Neural cell (in vitro differentiated cells): ENCODE measurements at regions not wholly inside any gene's neighbourhood (a gene's known extent, or its start where the extent isn't known, plus 50 kb on each side); places are given as distances from the start of the nearest gene placed in this dataset.
A peak's percentile ranks its signal among the peaks of the same experiment; 100 is the strongest.

Source experiments
- H2AFZ ChIP-seq: fragments of 200-600, 300-800 bp; sonication (generic), shearing (Covaris generic); 2 replicates; pipeline ENCODE4 v1.6.0; 2014; ENCODE audit warnings: low read depth, mild to moderate bottlenecking, antibody characterized with exemption, low read length, moderate library complexity
- H3F3A ChIP-seq: fragments of 200-600 bp; shearing (Covaris generic); 2 replicates; pipeline ENCODE4 v1.6.1; 2016; ENCODE audit warnings: mild to moderate bottlenecking, moderate library complexity, mixed read lengths, antibody characterized with exemption, low read length; ENCODE audit not compliant: insufficient read depth, poor library complexity, severe bottlenecking
- H3K27ac ChIP-seq: fragments of 200-600, 300-800 bp; sonication (generic), shearing (Covaris generic); 2 replicates; pipeline ENCODE4 v1.5.1; 2014; ENCODE audit warnings: mild to moderate bottlenecking, low read length, moderate library complexity
- H3K27me3 ChIP-seq: fragments of 300-800, 200-600 bp; sonication (generic), shearing (Covaris generic); 2 replicates; pipeline ENCODE4 v1.6.0; 2014; ENCODE audit warnings: mild to moderate bottlenecking, low read depth, low read length, moderate library complexity; ENCODE audit not compliant: insufficient read depth
- H3K36me3 ChIP-seq: fragments of 300-800, 200-600 bp; sonication (generic), shearing (Covaris generic); 2 replicates; pipeline ENCODE4 v1.5.1; 2014; ENCODE audit warnings: mild to moderate bottlenecking, antibody characterized with exemption, low read length, moderate library complexity; ENCODE audit not compliant: insufficient read depth
- H3K4me2 ChIP-seq: fragments of 300-800, 200-600 bp; sonication (generic), shearing (Covaris generic); 2 replicates; pipeline ENCODE4 v1.6.0; 2014; ENCODE audit warnings: mild to moderate bottlenecking, low read length
- H3K4me3 ChIP-seq: fragments of 300-800, 200-600 bp; sonication (generic), shearing (Covaris generic); 2 replicates; pipeline ENCODE4 v1.5.1; 2014; ENCODE audit warnings: mild to moderate bottlenecking, low read length, moderate library complexity
- H3K79me2 ChIP-seq: fragments of 200-600 bp; shearing (Covaris generic); replicated peaks from 2 replicates; pipeline ENCODE4 v1.6.0; 2014; ENCODE audit warnings: mild to moderate bottlenecking, low read length, moderate library complexity; ENCODE audit not compliant: insufficient read depth
- H3K9ac ChIP-seq: fragments of 300-800, 200-600 bp; sonication (generic), shearing (Covaris generic); 2 replicates; pipeline ENCODE4 v1.6.1; 2016; ENCODE audit warnings: mild to moderate bottlenecking, low read length, mixed read lengths
- H3K9me2 ChIP-seq: fragments of 200-600 bp; shearing (Covaris generic); 2 replicates; pipeline ENCODE4 v1.6.1; 2016; ENCODE audit warnings: mild to moderate bottlenecking, low read length, mixed read lengths; ENCODE audit not compliant: insufficient read depth
- H3K9me3 ChIP-seq: fragments of 200-600, 300-800 bp; sonication (generic), shearing (Covaris generic); 2 replicates; pipeline ENCODE4 v1.6.1; 2016; ENCODE audit warnings: mild to moderate bottlenecking, mixed run types, low read length, moderate library complexity, mixed read lengths
- H4K20me1 ChIP-seq: fragments of 200-600 bp; shearing (Covaris generic); 2 replicates; pipeline ENCODE4 v1.6.1; 2016; ENCODE audit warnings: mild to moderate bottlenecking, mixed run types; ENCODE audit not compliant: insufficient read depth
- EP300 ChIP-seq: fragments of 450-650 bp; conservative IDR thresholded peaks from 2 replicates; pipeline ENCODE4 v1.6.1; 2014; ENCODE audit warnings: antibody characterized with exemption, mild to moderate bottlenecking, moderate library complexity; ENCODE audit not compliant: poor library complexity, severe bottlenecking
- EZH2 ChIP-seq: fragments of 200-600, 300-800 bp; shearing (Covaris generic), sonication (generic); IDR thresholded peaks from 2 replicates; pipeline ENCODE4 v1.6.1; 2014; ENCODE audit warnings: antibody characterized with exemption, low read length, borderline replicate concordance, mild to moderate bottlenecking; ENCODE audit not compliant: insufficient read depth, poor library complexity, severe bottlenecking
- MXI1 ChIP-seq: fragments of 450-650 bp; conservative IDR thresholded peaks from 2 replicates; pipeline ENCODE4 v1.6.1; 2014; ENCODE audit warnings: antibody characterized with exemption, mild to moderate bottlenecking; ENCODE audit not compliant: poor library complexity, severe bottlenecking
- POLR2AphosphoS5 ChIP-seq: IDR thresholded peaks from 2 replicates; pipeline ENCODE4 v1.6.1; 2012
- RAD21 ChIP-seq: fragments of 450-650 bp; conservative IDR thresholded peaks from 2 replicates; pipeline ENCODE4 v1.6.1; 2014; ENCODE audit warnings: antibody characterized with exemption, mild to moderate bottlenecking, moderate library complexity
- SMC3 ChIP-seq: fragments of 450-650 bp; conservative IDR thresholded peaks from 2 replicates; pipeline ENCODE4 v1.6.1; 2014; ENCODE audit warnings: antibody characterized with exemption, mild to moderate bottlenecking, moderate library complexity; ENCODE audit not compliant: poor library complexity
- TAF1 ChIP-seq: IDR thresholded peaks from 2 replicates; pipeline ENCODE4 v1.6.1; 2012; ENCODE audit warnings: low read depth
- TF ChIP-seq, protein P1 (sequence below): IDR thresholded peaks from 2 replicates; pipeline ENCODE4 v1.6.1; 2012; ENCODE audit warnings: borderline replicate concordance
- TF ChIP-seq, protein P2 (sequence below): fragments of 450-650 bp; IDR thresholded peaks from 2 replicates; pipeline ENCODE4 v1.5.1; 2014; ENCODE audit warnings: antibody characterized with exemption, mild to moderate bottlenecking, moderate library complexity; ENCODE audit not compliant: poor library complexity, severe bottlenecking

DNA sequence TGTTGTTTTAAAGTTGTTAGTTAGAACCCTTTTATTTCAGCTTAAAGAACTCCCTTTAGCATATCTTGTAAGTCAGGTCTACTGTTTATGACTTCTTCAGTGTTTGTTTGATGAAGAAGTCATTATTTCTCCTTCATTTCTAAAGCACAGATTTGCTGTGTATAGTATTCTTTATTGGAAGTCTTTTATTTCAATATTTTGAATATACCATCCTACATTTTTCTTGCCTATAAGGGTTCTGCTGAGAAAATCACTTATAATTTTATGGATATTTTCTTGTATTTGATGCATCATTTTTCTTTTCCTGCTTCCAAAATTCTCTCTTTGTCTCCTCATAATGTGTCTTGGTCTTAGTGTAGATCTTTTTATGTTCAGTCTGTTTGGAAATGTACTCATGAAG, 134.5 kb downstream of the CPXCR1 start:
- Histone ChIP-seq H3K9me3 (no peaks in the 10 kb centered on the region), H4K20me1 (no peaks in the 10 kb centered on the region), H3K4me3 (no peak overlapping the region), H2AFZ (no peak overlapping the region), H3K27me3 (no peaks in the 10 kb centered on the region), H3F3A (no peaks in the 10 kb centered on the region), H3K36me3 (no peaks in the 10 kb centered on the region), H3K4me2 (no peak overlapping the region), H3K27ac (no peak overlapping the region), H3K79me2 (no peaks in the 10 kb centered on the region), H3K9me2 (no peaks in the 10 kb centered on the region), H3K9ac (no peak overlapping the region)
- TF ChIP-seq RAD21 (no peak), MXI1 (no peak), TAF1 (no peak), POLR2AphosphoS5 (no peak), EZH2 (no peak), EP300 (no peak), SMC3 (no peak)
- TF ChIP-seq, protein P1, sequence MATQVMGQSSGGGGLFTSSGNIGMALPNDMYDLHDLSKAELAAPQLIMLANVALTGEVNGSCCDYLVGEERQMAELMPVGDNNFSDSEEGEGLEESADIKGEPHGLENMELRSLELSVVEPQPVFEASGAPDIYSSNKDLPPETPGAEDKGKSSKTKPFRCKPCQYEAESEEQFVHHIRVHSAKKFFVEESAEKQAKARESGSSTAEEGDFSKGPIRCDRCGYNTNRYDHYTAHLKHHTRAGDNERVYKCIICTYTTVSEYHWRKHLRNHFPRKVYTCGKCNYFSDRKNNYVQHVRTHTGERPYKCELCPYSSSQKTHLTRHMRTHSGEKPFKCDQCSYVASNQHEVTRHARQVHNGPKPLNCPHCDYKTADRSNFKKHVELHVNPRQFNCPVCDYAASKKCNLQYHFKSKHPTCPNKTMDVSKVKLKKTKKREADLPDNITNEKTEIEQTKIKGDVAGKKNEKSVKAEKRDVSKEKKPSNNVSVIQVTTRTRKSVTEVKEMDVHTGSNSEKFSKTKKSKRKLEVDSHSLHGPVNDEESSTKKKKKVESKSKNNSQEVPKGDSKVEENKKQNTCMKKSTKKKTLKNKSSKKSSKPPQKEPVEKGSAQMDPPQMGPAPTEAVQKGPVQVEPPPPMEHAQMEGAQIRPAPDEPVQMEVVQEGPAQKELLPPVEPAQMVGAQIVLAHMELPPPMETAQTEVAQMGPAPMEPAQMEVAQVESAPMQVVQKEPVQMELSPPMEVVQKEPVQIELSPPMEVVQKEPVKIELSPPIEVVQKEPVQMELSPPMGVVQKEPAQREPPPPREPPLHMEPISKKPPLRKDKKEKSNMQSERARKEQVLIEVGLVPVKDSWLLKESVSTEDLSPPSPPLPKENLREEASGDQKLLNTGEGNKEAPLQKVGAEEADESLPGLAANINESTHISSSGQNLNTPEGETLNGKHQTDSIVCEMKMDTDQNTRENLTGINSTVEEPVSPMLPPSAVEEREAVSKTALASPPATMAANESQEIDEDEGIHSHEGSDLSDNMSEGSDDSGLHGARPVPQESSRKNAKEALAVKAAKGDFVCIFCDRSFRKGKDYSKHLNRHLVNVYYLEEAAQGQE: no peak
- TF ChIP-seq, protein P2, sequence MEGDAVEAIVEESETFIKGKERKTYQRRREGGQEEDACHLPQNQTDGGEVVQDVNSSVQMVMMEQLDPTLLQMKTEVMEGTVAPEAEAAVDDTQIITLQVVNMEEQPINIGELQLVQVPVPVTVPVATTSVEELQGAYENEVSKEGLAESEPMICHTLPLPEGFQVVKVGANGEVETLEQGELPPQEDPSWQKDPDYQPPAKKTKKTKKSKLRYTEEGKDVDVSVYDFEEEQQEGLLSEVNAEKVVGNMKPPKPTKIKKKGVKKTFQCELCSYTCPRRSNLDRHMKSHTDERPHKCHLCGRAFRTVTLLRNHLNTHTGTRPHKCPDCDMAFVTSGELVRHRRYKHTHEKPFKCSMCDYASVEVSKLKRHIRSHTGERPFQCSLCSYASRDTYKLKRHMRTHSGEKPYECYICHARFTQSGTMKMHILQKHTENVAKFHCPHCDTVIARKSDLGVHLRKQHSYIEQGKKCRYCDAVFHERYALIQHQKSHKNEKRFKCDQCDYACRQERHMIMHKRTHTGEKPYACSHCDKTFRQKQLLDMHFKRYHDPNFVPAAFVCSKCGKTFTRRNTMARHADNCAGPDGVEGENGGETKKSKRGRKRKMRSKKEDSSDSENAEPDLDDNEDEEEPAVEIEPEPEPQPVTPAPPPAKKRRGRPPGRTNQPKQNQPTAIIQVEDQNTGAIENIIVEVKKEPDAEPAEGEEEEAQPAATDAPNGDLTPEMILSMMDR: no peak

DNA sequence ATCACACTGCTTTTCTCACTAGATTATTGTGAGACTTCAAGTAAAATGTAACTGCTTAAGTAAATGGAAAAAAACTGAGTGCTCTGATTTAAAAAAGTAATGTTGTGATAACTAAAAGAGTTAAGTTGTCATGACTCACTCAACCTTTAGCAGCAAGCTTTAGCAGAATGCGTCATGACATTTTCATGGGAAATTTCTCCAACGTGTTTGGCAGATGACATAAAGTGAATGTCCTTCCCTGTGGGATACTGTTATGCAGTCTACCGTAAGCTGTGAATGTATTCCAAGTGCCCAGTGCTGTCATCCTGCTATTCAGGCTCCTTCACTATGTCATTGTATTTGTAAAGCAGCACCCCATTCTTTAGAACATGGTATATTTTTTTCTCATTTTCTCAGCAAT, 136.2 kb downstream of the CPXCR1 start:
- no peaks in the 10 kb centered on the region for H4K20me1 ChIP-seq
- H3K27me3 ChIP-seq: no peaks in the 10 kb centered on the region
- H3K36me3 ChIP-seq: no peaks in the 10 kb centered on the region
- H3F3A ChIP-seq: no peaks in the 10 kb centered on the region
- H3K27ac ChIP-seq: peak overlapping the region; percentile 47
- H2AFZ ChIP-seq: no peak overlapping the region
- H3K9ac ChIP-seq: no peak overlapping the region
- no peak overlapping the region for H3K4me3 ChIP-seq
- no peaks in the 10 kb centered on the region for H3K79me2 ChIP-seq
- H3K9me3 ChIP-seq: no peaks in the 10 kb centered on the region
- no peaks in the 10 kb centered on the region for H3K9me2 ChIP-seq
- TF ChIP-seq TAF1: no peak
- TF ChIP-seq, protein P2: no peak
- peak; percentile 90 for TF ChIP-seq POLR2AphosphoS5
- no peak for TF ChIP-seq RAD21
- TF ChIP-seq EP300: peak; percentile 97
- TF ChIP-seq MXI1: no peak
- no peak for TF ChIP-seq EZH2
- TF ChIP-seq, protein P1: peak; percentile 63
- no peak for TF ChIP-seq SMC3
- H3K4me2 ChIP-seq: no peak overlapping the region
